ENCODE measurements at regions not wholly inside any gene's neighbourhood (a gene's known extent, or its start where the extent isn't known, plus 50 kb on each side); places are given as distances from the start of the nearest gene placed in this dataset.

DNA sequence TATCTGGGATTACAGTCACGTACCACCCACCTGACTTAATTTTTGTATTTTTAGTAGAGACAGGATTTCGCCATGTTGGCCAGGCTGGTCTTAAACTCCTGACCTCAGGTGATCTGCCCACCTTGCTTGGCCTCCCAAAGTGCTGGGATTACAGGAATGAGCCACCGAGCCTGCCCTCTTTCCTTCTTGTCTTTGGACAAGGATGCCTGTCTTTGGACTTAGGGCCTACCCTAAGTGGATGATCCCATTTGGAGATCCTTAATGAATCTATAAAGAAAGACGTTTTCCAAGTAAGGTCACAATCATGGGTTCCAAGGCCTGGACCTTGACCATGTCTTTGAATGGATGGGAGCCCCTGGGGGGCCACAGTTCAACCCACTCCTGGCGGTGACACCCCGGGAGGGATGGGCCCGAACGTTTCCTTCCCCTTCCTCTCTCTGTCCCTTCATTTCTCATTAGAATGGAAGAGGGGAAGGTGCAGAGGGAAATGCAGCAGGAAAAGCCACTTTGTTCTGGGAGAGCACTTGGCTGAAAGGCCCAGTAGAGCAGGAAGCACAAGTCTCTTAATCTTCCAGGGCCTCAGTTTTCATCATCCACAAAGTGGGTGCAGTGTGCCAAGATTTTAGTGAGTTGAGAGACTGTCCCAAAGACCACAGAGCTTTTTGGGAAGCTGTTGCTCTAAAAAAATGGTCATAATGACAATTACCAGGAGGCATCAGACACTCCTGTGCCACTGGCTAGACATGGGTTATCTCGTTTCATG, 353.3 kb downstream of the SEC14L1 start:
- no peak for DNase-seq (ENCODE audit: low read depth in 3 of 3, low spot score in 2 of 3)

GRCh38 chr17:77494664-77495435, 354.1 kb downstream of the SEC14L1 start:
- no peak for DNase-seq (ENCODE audit: low read depth in 3 of 3, low spot score in 2 of 3)

DNA sequence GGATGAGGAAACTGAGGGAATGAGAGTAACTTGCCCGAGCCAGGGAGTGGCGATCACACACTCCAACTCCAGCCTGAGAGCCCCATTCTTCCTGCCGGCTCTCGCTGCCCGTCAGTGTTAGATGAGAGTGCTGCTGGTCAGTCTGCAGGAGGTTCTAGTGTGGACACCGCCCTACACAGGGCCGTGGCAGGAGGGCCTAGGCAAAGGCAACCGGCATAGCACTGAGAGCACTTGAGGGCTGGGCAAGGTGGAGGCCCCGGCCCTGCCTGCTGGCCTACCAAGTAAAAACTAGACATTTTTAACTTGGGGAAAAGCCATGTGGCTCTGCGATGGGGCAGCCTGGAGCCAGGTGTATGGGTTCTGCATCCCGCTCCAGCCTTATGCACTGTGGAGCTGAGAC, 354.8 kb downstream of the SEC14L1 start:
- DNase-seq (ENCODE audit: low read depth in 3 of 3, low spot score in 2 of 3), result no peak

DNA sequence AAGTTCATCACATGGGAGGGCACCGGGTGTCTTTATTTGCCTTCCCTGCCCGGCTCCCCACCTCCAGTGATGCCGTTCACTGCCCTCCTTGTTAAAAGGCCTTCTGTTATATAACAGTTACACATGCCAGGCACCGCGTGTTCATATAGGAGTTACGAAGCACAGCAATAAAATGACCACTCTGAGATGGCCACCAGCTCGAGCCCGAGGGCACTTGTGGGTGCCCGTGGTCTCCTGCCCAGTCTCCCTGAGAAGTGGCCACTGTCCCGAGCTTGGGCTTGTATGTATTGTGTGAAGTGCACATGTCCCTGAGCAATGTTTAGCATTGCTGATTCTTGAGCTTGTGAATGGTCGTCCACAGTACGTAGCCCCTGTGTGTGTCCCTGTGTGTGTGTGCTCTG, 355.6 kb downstream of the SEC14L1 start:
- no peak for DNase-seq (ENCODE audit: low read depth in 3 of 3, low spot score in 2 of 3)

DNA sequence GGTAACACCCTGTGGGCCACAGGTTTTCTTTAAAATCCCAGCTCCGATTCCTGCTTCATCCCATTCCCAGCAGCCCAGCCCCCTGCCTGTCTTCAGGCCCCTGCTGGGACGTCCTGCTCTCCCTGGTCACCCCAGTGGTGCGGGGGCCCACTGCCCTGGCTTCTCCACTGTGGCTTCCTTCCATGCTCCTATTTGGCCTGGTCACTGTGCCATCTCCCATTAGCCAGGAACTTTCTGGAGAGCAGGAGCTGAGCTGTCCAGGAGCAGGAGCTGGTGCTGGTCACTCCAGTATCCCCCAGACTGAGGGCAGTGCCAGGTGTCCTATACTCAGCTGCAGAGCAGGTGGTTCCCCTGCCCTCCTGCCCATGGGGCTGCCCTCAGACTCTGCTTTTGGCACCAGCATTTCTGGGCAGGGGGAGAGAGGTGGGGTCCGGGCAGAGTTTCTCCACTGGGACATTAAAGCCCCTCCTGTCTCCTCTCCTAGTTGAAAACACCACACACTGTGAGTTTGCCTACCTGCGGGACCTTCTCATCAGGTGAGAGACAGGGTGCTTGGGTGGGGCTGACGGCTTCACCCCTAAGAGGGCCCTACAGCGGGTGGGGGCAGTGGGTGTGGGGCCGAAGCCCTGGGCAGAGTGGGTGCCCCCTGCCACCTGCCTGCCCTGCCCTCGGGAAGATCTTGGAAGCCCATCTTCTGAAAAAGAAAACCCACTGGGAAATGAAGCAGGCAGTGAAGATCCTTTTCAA, 356.2 kb downstream of the SEC14L1 start:
- DNase-seq (ENCODE audit: low read depth in 3 of 3, low spot score in 2 of 3), result no peak

DNA sequence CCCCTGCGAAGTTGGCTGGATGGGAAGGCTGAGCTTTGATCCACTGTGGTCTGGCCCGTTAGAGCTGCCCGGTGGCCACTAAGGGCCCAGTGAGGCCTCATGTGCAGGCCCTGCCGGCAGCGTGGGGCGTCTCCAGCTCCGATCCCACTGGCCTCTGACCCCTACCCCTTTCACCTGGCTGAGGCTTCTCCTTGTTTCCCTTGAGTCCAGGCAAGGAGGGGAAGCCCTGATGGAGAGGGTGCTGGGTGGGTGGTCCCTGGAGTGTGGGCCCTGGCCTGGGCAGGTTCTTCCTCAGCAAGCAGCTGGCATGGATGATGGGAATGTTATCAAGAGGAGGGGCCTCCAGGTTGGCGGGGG, 356.8 kb downstream of the SEC14L1 start:
- DNase-seq (ENCODE audit: low read depth in 3 of 3, low spot score in 2 of 3), result no peak

- DNase-seq (ENCODE audit: low read depth in 3 of 3, low spot score in 2 of 3), result no peak
These were observed 357.4 kb downstream of the SEC14L1 start for GRCh38 chr17:77498091-77498741.

DNA sequence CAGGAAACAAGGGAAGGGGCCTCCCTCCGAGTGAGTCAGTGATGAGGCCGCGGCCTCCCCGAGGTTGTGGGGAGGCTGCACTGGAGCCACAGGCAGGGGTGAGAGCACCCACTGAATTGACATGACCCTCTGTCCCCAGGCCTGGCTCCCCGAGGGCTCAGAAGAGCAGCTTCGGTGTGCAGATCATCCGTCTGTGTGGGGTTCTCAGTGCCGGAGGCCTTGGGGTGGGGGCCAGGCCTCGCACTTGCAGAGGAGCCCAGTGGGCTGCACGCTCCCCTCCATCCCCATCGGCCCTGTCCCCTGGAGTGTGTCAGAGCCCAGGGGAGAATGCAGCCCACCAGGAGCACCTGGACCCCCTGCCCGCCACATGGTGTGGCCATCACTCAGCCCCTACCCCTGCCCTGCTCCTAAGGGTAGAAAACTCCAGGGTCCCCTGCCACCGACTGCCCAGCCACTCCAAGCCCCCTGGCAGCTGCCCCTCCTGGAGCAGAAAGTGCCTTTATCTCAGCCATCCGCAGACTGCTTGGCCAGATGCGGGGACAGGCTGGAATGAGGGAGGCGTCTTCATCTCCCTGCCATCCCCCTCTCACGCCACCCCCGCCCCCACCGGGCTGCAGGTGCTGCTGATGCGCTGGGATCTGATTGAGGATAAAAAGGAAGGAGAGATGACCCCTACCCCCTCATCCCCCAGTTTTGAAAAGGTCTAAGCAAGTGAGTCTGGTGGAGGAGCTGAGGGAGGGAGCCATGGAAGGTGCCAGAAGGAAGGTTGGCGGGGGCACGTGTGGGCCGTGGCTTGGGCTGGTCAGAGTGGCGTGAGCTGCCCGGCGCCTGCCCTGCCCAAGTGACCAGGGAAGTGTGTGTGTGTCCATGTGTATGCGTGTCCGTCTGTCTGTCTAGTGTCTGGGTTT, 358.3 kb downstream of the SEC14L1 start:
- DNase-seq (ENCODE audit: low read depth in 3 of 3, low spot score in 2 of 3), result no peak

- no peak for DNase-seq (ENCODE audit: low read depth in 3 of 3, low spot score in 2 of 3)
These were observed 359.1 kb downstream of the SEC14L1 start for GRCh38 chr17:77499699-77500435.

- no peak for DNase-seq (ENCODE audit: low read depth in 3 of 3, low spot score in 2 of 3)
These were observed 360.4 kb downstream of the SEC14L1 start for GRCh38 chr17:77501101-77501566.

GRCh38 chr17:77501751-77502625, 361.2 kb downstream of the SEC14L1 start:
- DNase-seq (ENCODE audit: low read depth in 3 of 3, low spot score in 2 of 3), result no peak

GRCh38 chr17:77502626-77503292, 362.0 kb downstream of the SEC14L1 start:
- no peak for DNase-seq (ENCODE audit: low read depth in 3 of 3, low spot score in 2 of 3)

- DNase-seq (ENCODE audit: low read depth in 3 of 3, low spot score in 2 of 3), result no peak
These were observed 362.5 kb downstream of the SEC14L1 start for GRCh38 chr17:77503293-77503655.

GRCh38 chr17:77503916-77504651, 363.3 kb downstream of the SEC14L1 start:
- DNase-seq (ENCODE audit: low read depth in 3 of 3, low spot score in 2 of 3), result no peak

- DNase-seq (ENCODE audit: low read depth in 3 of 3, low spot score in 2 of 3), result no peak
These were observed 363.9 kb downstream of the SEC14L1 start for GRCh38 chr17:77504652-77505155.

- DNase-seq (ENCODE audit: low read depth in 3 of 3, low spot score in 2 of 3), result no peak
These were observed 364.4 kb downstream of the SEC14L1 start for GRCh38 chr17:77505181-77505639.
